ENCODE measurements at regions not wholly inside any gene's neighbourhood (a gene's known extent, or its start where the extent isn't known, plus 50 kb on each side); places are given as distances from the start of the nearest gene placed in this dataset.

DNA sequence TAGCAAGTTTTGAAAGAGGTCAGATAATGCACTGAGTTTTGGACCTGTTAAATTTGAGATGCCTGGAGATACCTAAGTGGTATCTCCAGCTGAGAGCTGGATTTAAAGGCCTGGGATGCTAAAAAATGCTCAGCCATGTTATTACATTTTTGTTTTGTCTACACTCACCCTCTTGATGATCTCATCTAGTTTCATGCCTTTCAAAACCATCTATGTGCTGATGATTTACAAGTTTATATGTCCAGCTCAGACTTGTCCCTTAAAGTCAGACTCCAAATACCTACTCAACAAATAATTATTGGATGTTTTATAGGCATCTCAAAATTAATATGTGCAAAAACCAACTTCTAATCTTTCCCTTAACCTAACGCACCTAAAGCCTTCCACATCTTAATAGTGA lies 103.6 kb upstream of the OR9G4 start:
- DNase-seq (ENCODE audit: low spot score) = no peak
- TF ChIP-seq, protein P1, sequence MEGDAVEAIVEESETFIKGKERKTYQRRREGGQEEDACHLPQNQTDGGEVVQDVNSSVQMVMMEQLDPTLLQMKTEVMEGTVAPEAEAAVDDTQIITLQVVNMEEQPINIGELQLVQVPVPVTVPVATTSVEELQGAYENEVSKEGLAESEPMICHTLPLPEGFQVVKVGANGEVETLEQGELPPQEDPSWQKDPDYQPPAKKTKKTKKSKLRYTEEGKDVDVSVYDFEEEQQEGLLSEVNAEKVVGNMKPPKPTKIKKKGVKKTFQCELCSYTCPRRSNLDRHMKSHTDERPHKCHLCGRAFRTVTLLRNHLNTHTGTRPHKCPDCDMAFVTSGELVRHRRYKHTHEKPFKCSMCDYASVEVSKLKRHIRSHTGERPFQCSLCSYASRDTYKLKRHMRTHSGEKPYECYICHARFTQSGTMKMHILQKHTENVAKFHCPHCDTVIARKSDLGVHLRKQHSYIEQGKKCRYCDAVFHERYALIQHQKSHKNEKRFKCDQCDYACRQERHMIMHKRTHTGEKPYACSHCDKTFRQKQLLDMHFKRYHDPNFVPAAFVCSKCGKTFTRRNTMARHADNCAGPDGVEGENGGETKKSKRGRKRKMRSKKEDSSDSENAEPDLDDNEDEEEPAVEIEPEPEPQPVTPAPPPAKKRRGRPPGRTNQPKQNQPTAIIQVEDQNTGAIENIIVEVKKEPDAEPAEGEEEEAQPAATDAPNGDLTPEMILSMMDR (IDR thresholded peaks at IDR 0.05; ENCODE audit: extremely low read depth, insufficient read depth, missing control alignments) = no peak
- in situ Hi-C loops (cut with MboI; ENCODE audit: low pct_unique_long_range_greater_than_20kb, low sequenced_read_pairs, unreplicated experiment) = loop anchor here (10.0 kb wide), 1 partner anchor 393 kb away; no protein-coding TSS in a partner anchor

DNA sequence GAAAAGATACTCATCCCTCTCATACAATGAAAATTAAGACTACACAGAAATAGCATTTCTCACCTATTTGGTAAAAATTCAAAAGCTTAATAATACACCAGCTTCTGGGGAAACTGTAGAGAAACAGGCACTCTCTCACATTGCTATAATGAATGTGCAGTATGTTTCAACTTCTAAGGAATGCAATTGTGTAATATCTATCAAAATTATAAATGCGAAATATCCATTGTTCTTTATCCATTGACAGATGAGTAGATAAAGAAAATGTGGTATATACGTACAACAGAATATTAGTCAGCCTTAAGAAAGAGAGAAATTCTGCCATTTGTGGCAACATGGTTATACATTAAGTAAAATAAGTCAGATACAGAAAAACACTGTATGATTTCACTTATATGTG lies 101.4 kb upstream of the OR9G4 start:
- in situ Hi-C loops (cut with MboI; ENCODE audit: low pct_unique_long_range_greater_than_20kb, low sequenced_read_pairs, unreplicated experiment) = loop anchor here (10.0 kb wide), 1 partner anchor 395 kb away; no protein-coding TSS in a partner anchor
- TF ChIP-seq, protein P1 (IDR thresholded peaks at IDR 0.05; ENCODE audit: extremely low read depth, insufficient read depth, missing control alignments) = no peak
- DNase-seq (ENCODE audit: low spot score) = no peak

DNA sequence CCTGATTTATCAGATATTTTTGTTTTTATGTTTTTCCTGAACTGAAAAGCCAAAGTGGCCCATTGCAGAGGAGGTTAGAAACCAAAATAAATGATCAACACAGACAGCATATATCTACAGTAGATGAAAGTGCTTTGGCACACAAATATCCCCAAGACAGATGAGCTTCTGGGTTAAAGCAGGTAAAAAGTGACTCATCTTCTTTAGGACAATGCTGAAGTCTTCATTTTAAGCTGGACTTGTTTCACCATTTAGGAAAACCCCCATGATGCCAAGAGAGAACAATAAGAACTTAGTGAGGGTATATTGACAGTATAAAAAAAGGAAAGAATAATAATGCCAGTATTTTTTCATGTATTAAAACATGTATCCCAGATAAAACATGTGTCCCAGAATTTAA lies 100.8 kb upstream of the OR9G4 start:
- in situ Hi-C loops (cut with MboI; ENCODE audit: low pct_unique_long_range_greater_than_20kb, low sequenced_read_pairs, unreplicated experiment) = no loop called here
- TF ChIP-seq, protein P1 (IDR thresholded peaks at IDR 0.05; ENCODE audit: extremely low read depth, insufficient read depth, missing control alignments) = no peak
- no peak for DNase-seq (ENCODE audit: low spot score)

DNA sequence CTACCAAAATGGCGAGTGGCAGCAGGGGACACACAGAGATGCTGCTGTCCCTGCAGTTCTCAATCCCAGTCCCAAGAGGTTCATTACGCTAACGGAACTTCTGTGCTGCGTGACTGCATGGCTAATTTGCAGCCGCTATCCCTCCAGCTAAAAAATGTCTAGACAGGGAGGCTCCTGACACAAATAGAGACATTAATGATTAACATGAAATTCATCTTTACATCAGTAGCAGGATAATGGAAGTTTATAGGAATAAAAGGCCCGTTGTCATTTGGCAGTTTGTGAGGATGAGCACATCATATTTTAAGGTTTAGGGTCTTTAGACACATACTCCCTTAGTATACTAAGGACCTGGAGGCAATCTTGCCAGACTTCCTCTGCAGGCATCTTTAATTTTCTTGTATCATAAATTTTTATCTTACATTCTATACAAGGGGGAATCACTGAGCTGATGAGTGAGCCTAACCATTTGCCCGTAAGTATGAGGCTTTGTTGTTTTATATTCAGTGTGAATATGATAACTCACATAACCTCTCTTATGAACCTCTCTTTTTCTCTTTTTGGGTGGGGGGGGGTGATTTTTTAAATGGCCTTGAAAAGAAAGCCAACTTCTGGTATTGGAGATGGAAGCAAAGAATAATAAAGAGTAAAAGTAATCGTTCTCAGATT lies 99.8 kb upstream of the OR9G4 start:
- no peak for DNase-seq (ENCODE audit: low spot score)
- TF ChIP-seq, protein P1 (IDR thresholded peaks at IDR 0.05; ENCODE audit: extremely low read depth, insufficient read depth, missing control alignments) = no peak
- in situ Hi-C loops (cut with MboI; ENCODE audit: low pct_unique_long_range_greater_than_20kb, low sequenced_read_pairs, unreplicated experiment) = no loop called here

DNA sequence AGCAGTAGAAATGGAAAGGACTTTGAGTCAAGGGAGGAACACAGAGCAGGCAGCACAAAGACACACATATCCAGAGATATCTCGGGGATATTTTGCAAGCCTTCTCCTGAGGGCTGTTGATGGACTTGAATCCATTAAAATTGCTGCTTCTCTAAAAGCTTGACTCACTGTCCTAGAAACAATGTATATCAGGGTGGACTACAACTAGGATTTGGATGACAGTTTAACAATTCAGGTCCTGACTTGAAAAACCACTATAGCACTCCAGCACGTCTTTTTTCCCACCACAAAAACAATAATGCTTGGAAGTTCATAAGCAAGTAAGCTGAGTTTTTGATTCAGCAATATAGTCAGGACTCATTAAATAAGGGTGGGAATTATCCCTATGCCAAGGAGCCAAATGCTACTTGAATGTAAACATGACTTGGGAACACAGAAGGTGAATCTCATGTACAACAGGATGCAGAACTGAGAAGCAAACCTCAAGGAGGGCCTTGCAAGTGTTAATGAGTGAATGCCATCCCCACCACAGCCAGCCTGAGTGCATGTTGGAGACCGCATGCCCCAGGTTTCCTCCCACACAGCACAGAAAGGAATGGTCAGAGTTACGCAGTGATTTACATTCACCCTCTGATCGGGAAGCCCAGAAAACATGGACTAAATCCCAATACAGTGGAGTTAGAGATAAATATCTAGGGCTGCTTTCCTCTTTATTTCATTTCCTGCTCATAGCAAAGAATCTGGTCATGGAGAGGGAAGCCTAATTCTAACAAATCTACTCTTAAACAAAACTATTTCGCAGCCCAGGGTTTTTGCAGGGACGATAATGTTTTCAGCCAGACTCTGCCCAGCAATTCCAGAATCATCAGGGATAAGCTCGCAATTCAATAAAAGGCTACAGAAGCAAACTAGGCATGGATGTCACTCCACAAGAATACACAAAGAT lies 98.4 kb upstream of the OR9G4 start:
- in situ Hi-C loops (cut with MboI; ENCODE audit: low pct_unique_long_range_greater_than_20kb, low sequenced_read_pairs, unreplicated experiment) = no loop called here
- DNase-seq (ENCODE audit: low spot score) = no peak
- TF ChIP-seq, protein P1 (IDR thresholded peaks at IDR 0.05; ENCODE audit: extremely low read depth, insufficient read depth, missing control alignments) = no peak

DNA sequence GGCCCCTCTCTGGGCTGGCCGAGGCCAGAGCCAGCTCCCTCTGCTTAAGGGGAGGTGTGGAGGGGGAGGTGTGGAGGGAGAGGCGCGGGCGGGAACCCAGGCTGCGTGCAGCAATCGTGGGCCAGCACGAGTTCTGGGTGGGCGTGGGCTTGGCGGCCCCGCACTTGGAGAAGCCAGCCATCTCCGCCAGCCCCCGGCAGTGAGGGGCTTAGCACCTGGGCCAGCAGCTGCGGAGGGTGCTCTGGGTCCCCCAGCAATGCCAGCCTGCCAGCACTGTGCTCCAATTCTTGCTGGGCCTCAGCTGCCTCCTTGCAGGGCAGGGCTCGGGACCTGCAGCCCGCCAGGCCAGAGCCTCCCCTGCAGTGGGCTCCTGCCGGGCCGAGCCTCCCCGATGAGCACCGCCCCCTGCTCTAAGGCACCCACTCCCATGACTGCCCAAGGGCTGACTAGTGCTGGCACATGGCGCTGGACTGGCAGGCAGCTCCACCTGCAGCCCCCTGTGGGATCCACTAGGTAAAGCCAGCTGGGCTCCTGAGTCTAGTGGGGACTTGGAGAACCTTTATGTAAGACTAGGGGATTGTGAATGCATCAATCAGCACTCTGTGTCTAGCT lies 96.7 kb upstream of the OR9G4 start:
- DNase-seq (ENCODE audit: low spot score) = no peak
- TF ChIP-seq, protein P1 (IDR thresholded peaks at IDR 0.05; ENCODE audit: extremely low read depth, insufficient read depth, missing control alignments) = no peak
- in situ Hi-C loops (cut with MboI; ENCODE audit: low pct_unique_long_range_greater_than_20kb, low sequenced_read_pairs, unreplicated experiment) = no loop called here
